ENCODE measurements at regions not wholly inside any gene's neighbourhood (a gene's known extent, or its start where the extent isn't known, plus 50 kb on each side); places are given as distances from the start of the nearest gene placed in this dataset.
"Not testable (repeated sequence)": the region's sequence is repeated elsewhere in the genome, so short reads cannot be mapped to it uniquely, and the experiment has no call there.

DNA sequence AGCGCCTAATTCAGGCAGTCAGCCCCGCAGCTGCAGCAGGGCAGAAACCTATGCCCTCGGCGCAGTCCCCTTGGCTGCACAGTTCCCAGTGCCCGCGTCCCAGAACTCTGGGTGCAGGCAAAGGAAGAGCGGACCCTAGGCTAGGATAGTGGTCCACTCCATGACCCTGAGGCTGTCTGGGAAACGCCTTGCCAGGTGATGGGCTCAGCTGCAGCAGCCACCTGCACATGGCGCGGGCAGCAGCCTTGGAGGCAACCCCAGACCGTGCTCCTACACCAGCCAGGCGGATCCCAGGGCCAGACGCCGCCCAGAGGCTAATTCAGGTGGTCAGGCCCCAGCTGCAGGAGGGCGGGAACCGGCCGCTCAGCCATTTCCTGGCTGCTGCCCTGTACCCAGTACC lies 83.0 kb downstream of the POTEC start:
- H3K27ac ChIP-seq; DNase-seq (ENCODE audit: low read depth, low spot score): not testable (repeated sequence)

GRCh38 chr18:14459826-14460225 lies 83.6 kb downstream of the POTEC start:
- H3K27ac ChIP-seq; DNase-seq (ENCODE audit: low read depth, low spot score): not testable (repeated sequence)

DNA sequence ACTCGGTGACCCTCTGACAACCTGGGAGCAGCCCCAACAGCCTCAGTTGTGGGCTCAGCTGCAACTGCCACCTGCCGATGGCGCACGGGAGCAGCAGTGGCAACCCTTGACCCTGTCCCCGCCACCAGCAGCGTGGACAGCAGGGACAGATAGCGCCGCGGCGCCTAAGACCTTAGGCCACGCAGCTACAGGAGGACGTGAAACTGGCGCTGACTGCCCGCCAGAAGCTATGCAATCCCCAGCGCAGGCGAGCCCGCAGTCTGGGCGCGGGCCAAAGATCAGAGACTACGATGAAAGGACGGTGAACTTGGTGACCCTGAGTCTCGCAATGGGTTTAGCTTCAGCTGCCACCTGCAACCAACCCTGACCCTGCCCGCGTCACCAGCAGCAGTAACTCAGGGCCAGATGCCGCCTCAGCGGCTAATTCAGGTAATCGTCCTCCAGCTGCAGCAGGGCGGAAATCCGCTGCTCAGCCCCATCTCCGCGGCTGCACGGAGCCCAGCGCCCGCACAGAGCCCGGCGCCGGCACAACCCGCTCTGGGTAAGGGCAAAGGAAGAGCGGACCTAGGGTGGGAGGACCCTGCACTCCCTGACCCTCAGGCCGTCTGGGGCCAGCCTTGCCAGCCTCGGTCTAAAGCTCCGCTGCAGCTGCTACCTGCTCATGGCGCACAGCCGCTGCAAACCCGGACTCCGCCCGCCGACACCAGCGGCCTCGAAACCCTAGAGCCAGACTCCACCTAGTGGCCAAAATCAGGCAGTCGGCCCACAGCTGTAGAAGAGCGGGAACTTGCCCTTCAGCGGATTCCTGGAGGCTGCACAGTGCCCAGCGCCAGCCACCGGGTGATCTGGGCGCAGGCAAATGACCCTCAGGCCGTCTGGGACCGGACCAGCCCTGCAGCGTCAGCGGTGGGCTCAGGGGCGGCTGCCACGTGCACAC lies 85.1 kb downstream of the POTEC start:
- H3K27ac ChIP-seq; DNase-seq (ENCODE audit: low read depth, low spot score): not testable (repeated sequence)

- H3K27ac ChIP-seq; DNase-seq (ENCODE audit: low read depth, low spot score): not testable (repeated sequence)
These were observed 92.8 kb downstream of the POTEC start for GRCh38 chr18:14450637-14451009.

- DNase-seq (ENCODE audit: low read depth, low spot score); H3K27ac ChIP-seq: not testable (repeated sequence)
These were observed 93.3 kb downstream of the POTEC start for GRCh38 chr18:14449995-14450636.

- H3K27ac ChIP-seq; DNase-seq (ENCODE audit: low read depth, low spot score): not testable (repeated sequence)
These were observed 94.3 kb downstream of the POTEC start for GRCh38 chr18:14449062-14449461.

- H3K27ac ChIP-seq; DNase-seq (ENCODE audit: low read depth, low spot score): not testable (repeated sequence)
These were observed 95.7 kb downstream of the POTEC start for GRCh38 chr18:14447715-14448114.

DNA sequence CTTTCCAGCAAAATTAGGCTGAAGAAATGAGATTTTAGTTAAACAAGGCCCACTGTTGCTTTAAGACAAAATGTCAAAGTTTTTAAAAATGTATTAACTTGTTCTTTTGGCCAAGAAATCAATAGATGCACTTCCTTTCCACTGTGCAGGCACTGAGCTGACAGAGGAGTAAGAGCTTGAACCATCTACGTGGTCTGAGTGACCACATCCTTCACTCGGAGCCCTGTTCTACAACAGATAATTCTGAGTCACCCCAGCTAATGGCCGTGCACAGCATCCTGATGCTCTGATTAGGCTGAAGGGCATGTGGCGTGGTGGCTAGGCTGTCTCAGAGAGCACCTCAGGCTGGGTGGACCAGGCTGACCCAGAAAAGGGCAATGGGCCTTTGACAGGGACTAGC lies 107.9 kb downstream of the POTEC start:
- DNase-seq (ENCODE audit: low read depth, low spot score); H3K27ac ChIP-seq: not testable (repeated sequence)

DNA sequence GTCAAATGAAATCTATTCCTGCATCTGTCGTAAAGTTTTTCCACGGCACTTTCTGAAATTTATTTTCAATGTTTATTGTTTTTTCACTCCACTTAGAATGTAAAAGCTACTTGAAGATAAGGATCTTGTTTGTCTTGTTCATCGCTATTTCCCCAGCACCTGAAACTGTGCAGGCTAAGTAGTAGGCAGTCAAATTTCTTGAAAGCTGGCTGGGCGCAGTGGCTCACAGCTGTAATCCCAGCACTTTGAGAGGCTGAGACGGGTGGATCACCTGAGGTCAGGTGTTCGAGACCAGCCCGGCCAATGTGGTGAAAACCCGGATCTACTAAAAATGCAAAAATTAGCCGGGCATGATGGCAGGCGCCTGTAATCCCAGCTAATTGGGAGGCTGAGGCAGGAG lies 111.0 kb downstream of the POTEC start:
- not testable (repeated sequence) for DNase-seq (ENCODE audit: low read depth, low spot score); H3K27ac ChIP-seq

DNA sequence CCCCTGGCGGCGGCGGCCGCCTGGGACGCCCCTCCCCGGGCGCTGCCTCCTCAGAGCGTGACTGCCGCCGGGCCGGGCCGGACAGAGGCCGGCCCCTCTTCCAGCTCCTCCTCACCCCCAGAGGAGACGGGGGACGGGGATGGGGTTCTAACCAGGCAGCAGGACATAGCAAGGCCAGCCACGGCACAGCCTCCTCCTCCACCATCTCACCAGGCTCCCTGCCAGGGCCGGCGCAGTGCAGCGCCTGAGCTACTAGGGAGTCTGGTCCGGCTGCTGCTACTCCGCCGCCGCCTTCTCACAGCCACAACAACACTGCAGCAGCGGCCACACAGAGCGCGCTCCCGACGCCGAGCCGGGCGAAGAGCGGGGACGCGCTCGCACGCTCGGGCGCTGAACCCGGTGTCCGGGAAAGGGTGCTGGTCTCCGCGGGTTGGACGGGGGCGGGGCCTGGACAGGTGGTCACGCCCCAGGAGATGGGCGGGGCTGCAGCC lies 112.3 kb downstream of the POTEC start:
- DNase-seq (ENCODE audit: low read depth, low spot score), result peak; percentile 39
- H3K27ac ChIP-seq, result not testable (repeated sequence)

- H3K27ac ChIP-seq; DNase-seq (ENCODE audit: low read depth, low spot score): not testable (repeated sequence)
These were observed 127.6 kb downstream of the POTEC start for GRCh38 chr18:14415806-14416205.

GRCh38 chr18:14415399-14415798 lies 128.0 kb downstream of the POTEC start:
- H3K27ac ChIP-seq; DNase-seq (ENCODE audit: low read depth, low spot score): not testable (repeated sequence)

GRCh38 chr18:14395533-14395932 lies 147.9 kb downstream of the POTEC start:
- not testable (repeated sequence) for H3K27ac ChIP-seq; DNase-seq (ENCODE audit: low read depth, low spot score)

- H3K27ac ChIP-seq; DNase-seq (ENCODE audit: low read depth, low spot score): not testable (repeated sequence)
These were observed 149.8 kb downstream of the POTEC start for GRCh38 chr18:14393563-14394103.

DNA sequence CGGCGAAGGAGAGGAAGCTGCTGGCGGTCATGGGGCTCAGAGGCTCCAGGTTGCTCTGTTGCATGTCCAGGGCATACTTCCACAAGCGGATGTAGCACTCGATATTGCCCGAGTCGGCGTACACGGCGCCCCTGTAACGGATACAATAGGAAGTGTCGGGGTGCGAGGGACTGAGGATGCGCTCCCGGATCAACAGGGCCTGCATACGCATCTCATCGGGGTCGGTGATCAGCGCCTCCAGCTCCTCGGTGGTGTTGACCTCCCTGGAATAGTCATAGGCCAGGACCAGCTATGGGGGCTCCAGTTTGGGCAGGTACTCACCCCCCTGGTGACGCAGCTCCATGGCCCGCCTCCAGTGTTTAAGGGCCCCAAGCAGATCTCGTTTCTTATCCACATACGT lies 150.8 kb downstream of the POTEC start:
- DNase-seq (ENCODE audit: low read depth, low spot score); H3K27ac ChIP-seq: not testable (repeated sequence)

DNA sequence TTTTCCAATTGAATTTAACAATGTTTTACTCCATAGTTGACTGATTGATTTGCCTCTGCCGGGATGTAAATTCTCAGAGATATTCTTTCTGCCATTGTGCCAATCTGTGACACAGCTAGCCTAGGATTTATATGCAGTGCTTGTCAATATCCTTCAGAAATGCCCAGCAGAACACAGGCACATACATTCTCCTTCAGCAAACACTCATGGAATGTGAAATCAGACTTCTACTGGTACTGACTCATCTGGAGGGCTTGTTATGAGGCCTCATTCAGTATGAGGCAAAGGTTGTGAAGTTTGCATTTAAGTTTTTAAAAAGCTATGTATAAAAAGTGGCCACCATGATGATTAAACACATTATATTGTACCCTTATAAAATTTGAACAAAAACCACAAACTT lies 158.4 kb downstream of the POTEC start:
- not testable (repeated sequence) for DNase-seq (ENCODE audit: low read depth, low spot score); H3K27ac ChIP-seq

DNA sequence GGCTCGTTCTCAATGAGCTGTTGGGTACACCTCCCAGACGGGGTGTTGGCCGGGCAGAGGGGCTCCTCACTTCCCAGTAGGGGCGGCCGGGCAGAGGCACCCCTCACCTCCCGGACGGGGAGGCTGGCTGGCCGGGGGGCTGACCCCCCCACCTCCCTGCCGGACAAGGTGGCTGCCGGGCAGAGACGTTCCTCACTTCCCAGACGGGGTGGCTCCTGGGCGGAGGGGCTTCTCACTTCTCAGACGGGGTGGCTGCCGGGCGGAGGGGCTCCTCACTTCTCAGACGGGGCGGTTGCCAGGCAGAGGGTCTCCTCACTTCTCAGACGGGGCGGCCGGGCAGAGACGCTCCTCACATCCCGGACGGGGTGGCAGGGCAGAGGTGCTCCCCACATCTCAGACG lies 160.7 kb downstream of the POTEC start:
- H3K27ac ChIP-seq; DNase-seq (ENCODE audit: low read depth, low spot score): not testable (repeated sequence)

- not testable (repeated sequence) for H3K27ac ChIP-seq; DNase-seq (ENCODE audit: low read depth, low spot score)
These were observed 163.9 kb downstream of the POTEC start for GRCh38 chr18:14379489-14379888.

GRCh38 chr18:14378376-14378775 lies 165.0 kb downstream of the POTEC start:
- DNase-seq (ENCODE audit: low read depth, low spot score); H3K27ac ChIP-seq: not testable (repeated sequence)

DNA sequence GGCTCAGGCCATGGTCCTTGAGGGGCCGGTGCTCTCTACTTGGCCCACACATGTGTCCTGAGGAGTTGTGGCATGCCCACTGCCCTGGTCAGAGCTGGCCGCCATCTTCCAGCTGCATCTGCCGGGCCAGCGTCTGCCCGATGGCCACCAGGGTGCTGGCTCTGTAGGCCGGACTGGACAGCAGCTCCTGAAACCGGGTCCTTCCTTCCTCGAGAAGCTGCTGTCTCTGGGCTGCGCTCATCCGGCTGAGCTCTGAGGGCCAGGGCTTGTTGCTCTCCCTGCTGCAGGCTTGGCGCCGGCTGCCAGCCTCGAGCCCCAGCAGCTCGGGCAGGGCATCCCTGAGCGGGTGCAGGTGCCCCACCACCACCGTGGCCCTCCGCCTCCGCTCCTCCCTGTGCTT lies 182.1 kb downstream of the POTEC start:
- H3K27ac ChIP-seq; DNase-seq (ENCODE audit: low read depth, low spot score): not testable (repeated sequence)

Data from epithelial cell of prostate (primary cell).